ENCODE measurements at regions not wholly inside any gene's neighbourhood (a gene's known extent, or its start where the extent isn't known, plus 50 kb on each side); places are given as distances from the start of the nearest gene placed in this dataset.

GRCh38 chr2:177147834-177148445 is 64.7 kb upstream of the HNRNPA3 start:
- Mint-ChIP-seq H3K27ac (ENCODE audit: unreplicated experiment) (no peak overlapping the region), H3K4me3 (ENCODE audit: low read depth, unreplicated experiment) (peak overlapping the region; percentile 67), H3K4me1 (ENCODE audit: low read depth, unreplicated experiment) (peaks cover 10% of the 10 kb centered on the region), H3K9me3 (ENCODE audit: low read depth, unreplicated experiment) (no peaks in the 10 kb centered on the region), H3K36me3 (ENCODE audit: insufficient read depth, unreplicated experiment) (no peaks in the 10 kb centered on the region), H3K27me3 (ENCODE audit: unreplicated experiment) (peaks cover 9% of the 10 kb centered on the region)
- CTCF ChIA-PET: interaction anchor here (0.6 to 1.9 kb wide), 9 partner anchors 17 to 1022 kb away, joined by 3 to 13 read pairs (median 4); no protein-coding TSS in a partner anchor
- no peak for DNase-seq
- intact Hi-C loops (cut with micrococcal nuclease; ENCODE audit: unreplicated experiment): loop anchor here (1.0 to 5.0 kb wide), 5 partner anchors 121 to 1021 kb away; no protein-coding TSS in a partner anchor
- no TSS peak for BruUV-seq (replicated peaks)
- TF ChIP-seq CTCF (IDR thresholded peaks at IDR 0.05; ENCODE audit: unreplicated experiment): no peak

- intact Hi-C loops (cut with micrococcal nuclease; ENCODE audit: unreplicated experiment): loop anchor here (2.0 to 5.0 kb wide), 2 partner anchors 121 to 1022 kb away; no protein-coding TSS in a partner anchor
- peak; percentile 89 for DNase-seq
- Mint-ChIP-seq H3K9me3 (ENCODE audit: low read depth, unreplicated experiment) (no peaks in the 10 kb centered on the region), H3K4me1 (ENCODE audit: low read depth, unreplicated experiment) (peaks cover 10% of the 10 kb centered on the region), H3K4me3 (ENCODE audit: low read depth, unreplicated experiment) (peak overlapping the region; percentile 67), H3K27me3 (ENCODE audit: unreplicated experiment) (peaks cover 9% of the 10 kb centered on the region), H3K36me3 (ENCODE audit: insufficient read depth, unreplicated experiment) (no peaks in the 10 kb centered on the region), H3K27ac (ENCODE audit: unreplicated experiment) (peak overlapping the region; percentile 4)
- TF ChIP-seq CTCF (IDR thresholded peaks at IDR 0.05; ENCODE audit: unreplicated experiment): peak; percentile 83
- CTCF ChIA-PET: interaction anchor here (0.6 to 1.9 kb wide), 14 partner anchors 16 to 1021 kb away, joined by 3 to 13 read pairs (median 4); no protein-coding TSS in a partner anchor
- no TSS peak for BruUV-seq (replicated peaks)
Measured at GRCh38 chr2:177148477-177149154, 64.0 kb upstream of the HNRNPA3 start.

GRCh38 chr2:177149155-177149503 is 63.5 kb upstream of the HNRNPA3 start:
- peaks cover 9% of the 10 kb centered on the region for H3K27me3 Mint-ChIP-seq (ENCODE audit: unreplicated experiment)
- intact Hi-C loops (cut with micrococcal nuclease; ENCODE audit: unreplicated experiment): loop anchor here (2.0 to 5.0 kb wide), 2 partner anchors 122 to 1022 kb away; no protein-coding TSS in a partner anchor
- H3K4me3 Mint-ChIP-seq (ENCODE audit: low read depth, unreplicated experiment): peak overlapping the region; percentile 67
- H3K27ac Mint-ChIP-seq (ENCODE audit: unreplicated experiment): no peak overlapping the region
- CTCF ChIA-PET: interaction anchor here (0.6 to 1.9 kb wide), 13 partner anchors 15 to 1022 kb away, joined by 3 to 13 read pairs (median 4); no protein-coding TSS in a partner anchor
- no peak for TF ChIP-seq CTCF (IDR thresholded peaks at IDR 0.05; ENCODE audit: unreplicated experiment)
- H3K4me1 Mint-ChIP-seq (ENCODE audit: low read depth, unreplicated experiment): peaks cover 10% of the 10 kb centered on the region
- DNase-seq: no peak
- no peaks in the 10 kb centered on the region for H3K9me3 Mint-ChIP-seq (ENCODE audit: low read depth, unreplicated experiment)
- BruUV-seq (replicated peaks): no TSS peak
- no peaks in the 10 kb centered on the region for H3K36me3 Mint-ChIP-seq (ENCODE audit: insufficient read depth, unreplicated experiment)

GRCh38 chr2:177153805-177154204 is 58.8 kb upstream of the HNRNPA3 start:
- CTCF ChIA-PET: no interaction called here
- no peaks in the 10 kb centered on the region for H3K27me3 Mint-ChIP-seq (ENCODE audit: unreplicated experiment)
- DNase-seq: no peak

More at GRCh38 chr2:177153805-177154204, 58.8 kb upstream of the HNRNPA3 start:
- TF ChIP-seq CTCF (IDR thresholded peaks at IDR 0.05; ENCODE audit: unreplicated experiment): no peak
- no TSS peak for BruUV-seq (replicated peaks)
- no peaks in the 10 kb centered on the region for H3K36me3 Mint-ChIP-seq (ENCODE audit: insufficient read depth, unreplicated experiment)
- H3K9me3 Mint-ChIP-seq (ENCODE audit: low read depth, unreplicated experiment): no peaks in the 10 kb centered on the region
- peaks cover 2% of the 10 kb centered on the region for H3K4me1 Mint-ChIP-seq (ENCODE audit: low read depth, unreplicated experiment)
- no peak overlapping the region for H3K27ac Mint-ChIP-seq (ENCODE audit: unreplicated experiment)
- intact Hi-C loops (cut with micrococcal nuclease; ENCODE audit: unreplicated experiment): no loop called here
- H3K4me3 Mint-ChIP-seq (ENCODE audit: low read depth, unreplicated experiment): no peak overlapping the region

Measured in Calu3 (cell line).